Activated CD4-positive, alpha-beta T cell treated with anti-CD3 and anti-CD28 coated beads, Interleukin-2, Interleukin-4, amounts not matched to agents 100 ng/mL and 50 ng/mL, durations not matched to agents 16 hours and 8 hours (primary cell): ENCODE measurements at regions not wholly inside any gene's neighbourhood (a gene's known extent, or its start where the extent isn't known, plus 50 kb on each side); places are given as distances from the start of the nearest gene placed in this dataset.
"Not testable (repeated sequence)": the region's sequence is repeated elsewhere in the genome, so short reads cannot be mapped to it uniquely, and the experiment has no call there.

Experiments used
- DNase-seq: peaks from one replicate; pipeline ENCODE4 v3.0.0-alpha.2; 2020; ENCODE audit warnings: low spot score

GRCh38 chr6:58073263-58073662 lies 755.8 kb downstream of the PRIM2 start:
- no peak for DNase-seq

GRCh38 chr6:58090067-58090466 lies 772.6 kb downstream of the PRIM2 start:
- DNase-seq, result not testable (repeated sequence)

GRCh38 chr6:58097251-58097650 lies 779.8 kb downstream of the PRIM2 start:
- not testable (repeated sequence) for DNase-seq

GRCh38 chr6:58113960-58114359 lies 796.5 kb downstream of the PRIM2 start:
- DNase-seq, result no peak

- DNase-seq, result not testable (repeated sequence)
These were observed 799.7 kb downstream of the PRIM2 start for GRCh38 chr6:58117162-58117561.

GRCh38 chr6:58121616-58122015 lies 804.2 kb downstream of the PRIM2 start:
- DNase-seq, result not testable (repeated sequence)

GRCh38 chr6:58123770-58124169 lies 806.3 kb downstream of the PRIM2 start:
- not testable (repeated sequence) for DNase-seq

- DNase-seq, result not testable (repeated sequence)
These were observed 811.1 kb downstream of the PRIM2 start for GRCh38 chr6:58128549-58128948.

- not testable (repeated sequence) for DNase-seq
These were observed 811.7 kb downstream of the PRIM2 start for GRCh38 chr6:58129098-58129497.

- not testable (repeated sequence) for DNase-seq
These were observed 822.3 kb downstream of the PRIM2 start for GRCh38 chr6:58139746-58140145.

- not testable (repeated sequence) for DNase-seq
These were observed 853.6 kb downstream of the PRIM2 start for GRCh38 chr6:58171025-58171424.

- not testable (repeated sequence) for DNase-seq
These were observed 864.2 kb downstream of the PRIM2 start for GRCh38 chr6:58181557-58182065.

- DNase-seq, result not testable (repeated sequence)
These were observed 867.9 kb downstream of the PRIM2 start for GRCh38 chr6:58185300-58185699.

- DNase-seq, result not testable (repeated sequence)
These were observed 875.8 kb downstream of the PRIM2 start for GRCh38 chr6:58193209-58193608.

- DNase-seq, result no peak
These were observed 880.9 kb downstream of the PRIM2 start for GRCh38 chr6:58198301-58198700.

- not testable (repeated sequence) for DNase-seq
These were observed 919.7 kb downstream of the PRIM2 start for GRCh38 chr6:58237124-58237523.

- not testable (repeated sequence) for DNase-seq
These were observed 921.0 kb downstream of the PRIM2 start for GRCh38 chr6:58238421-58238820.

GRCh38 chr6:58257625-58258024 lies 940.2 kb downstream of the PRIM2 start:
- not testable (repeated sequence) for DNase-seq

- DNase-seq, result no peak
These were observed 972.7 kb downstream of the PRIM2 start for GRCh38 chr6:58290177-58290576.

- DNase-seq, result not testable (repeated sequence)
These were observed 973.9 kb downstream of the PRIM2 start for GRCh38 chr6:58291319-58291718.

GRCh38 chr6:58307901-58308300 lies 990.5 kb downstream of the PRIM2 start:
- not testable (repeated sequence) for DNase-seq

- DNase-seq, result not testable (repeated sequence)
These were observed 1014.7 kb downstream of the PRIM2 start for GRCh38 chr6:58332108-58332507.

GRCh38 chr6:58342287-58342686 lies 1024.9 kb downstream of the PRIM2 start:
- DNase-seq, result not testable (repeated sequence)

- not testable (repeated sequence) for DNase-seq
These were observed 1030.1 kb downstream of the PRIM2 start for GRCh38 chr6:58347534-58347933.
